Mucosa of gallbladder (tissue), 1 donor: ENCODE measurements at regions not wholly inside any gene's neighbourhood (a gene's known extent, or its start where the extent isn't known, plus 50 kb on each side); places are given as distances from the start of the nearest gene placed in this dataset.
"Not testable (repeated sequence)": the region's sequence is repeated elsewhere in the genome, so short reads cannot be mapped to it uniquely, and the experiment has no call there.

Experiments used
- DNase-seq: peaks from one replicate; pipeline ENCODE4 v3.0.0-alpha.2; 2020; ENCODE audit warnings: low spot score
- donor health status: DM: no; HTN: no; CAD: no.

DNA sequence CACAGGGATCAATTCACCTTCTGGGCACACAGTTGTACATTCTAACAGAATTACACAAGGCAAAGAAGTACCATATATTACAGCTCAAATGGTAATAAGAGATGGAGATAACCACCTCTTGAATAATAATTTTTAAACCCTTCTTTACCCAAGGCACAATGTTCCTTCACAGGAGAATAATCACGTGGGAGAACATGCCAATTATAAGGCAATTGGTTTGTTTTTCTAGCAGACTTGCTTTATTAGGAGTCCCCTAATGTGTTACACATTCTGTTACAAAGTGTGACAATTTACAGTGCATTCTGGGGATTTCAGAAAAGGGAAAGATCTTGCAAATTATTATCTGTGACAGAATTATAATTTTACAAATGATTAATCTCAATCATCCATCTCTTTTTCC, 380.3 kb downstream of the RND3 start:
- DNase-seq: no peak

DNA sequence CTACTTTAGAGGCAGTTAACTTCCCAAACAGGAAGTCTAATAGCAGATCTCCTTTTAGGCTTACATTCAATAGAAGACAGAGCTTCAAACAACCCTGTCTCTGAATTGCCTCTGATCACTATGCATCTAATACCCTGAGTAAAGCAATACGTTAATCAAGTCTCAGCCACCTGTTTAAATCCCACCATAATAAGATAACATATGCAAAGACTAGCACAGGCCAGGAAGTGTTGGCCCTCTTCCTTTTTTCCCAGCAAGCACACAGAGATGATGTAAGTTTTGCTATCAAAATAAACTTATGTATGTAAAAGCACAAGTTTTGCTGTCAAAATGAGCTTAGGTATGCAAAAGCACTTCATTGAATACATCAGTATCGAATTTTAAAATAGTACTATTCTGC, 385.5 kb downstream of the RND3 start:
- no peak for DNase-seq

DNA sequence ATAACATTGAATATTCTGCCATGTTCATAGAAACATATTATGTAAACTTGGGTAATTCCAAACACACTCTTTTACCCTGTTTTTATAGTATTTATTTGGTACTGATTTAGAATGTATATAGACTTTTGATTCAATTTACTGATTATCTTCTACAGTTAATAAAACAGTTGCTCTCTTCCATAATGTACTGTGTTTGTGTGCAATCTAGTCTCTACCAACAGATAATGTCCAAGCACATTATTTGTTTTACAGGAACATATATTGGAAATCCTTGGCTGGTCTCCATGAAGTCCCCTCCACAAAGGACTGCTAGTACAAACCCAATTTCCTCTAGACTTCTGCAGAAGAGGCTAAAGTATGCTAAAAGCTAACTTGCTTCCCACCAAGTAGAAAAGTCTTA, 386.6 kb downstream of the RND3 start:
- no peak for DNase-seq

DNA sequence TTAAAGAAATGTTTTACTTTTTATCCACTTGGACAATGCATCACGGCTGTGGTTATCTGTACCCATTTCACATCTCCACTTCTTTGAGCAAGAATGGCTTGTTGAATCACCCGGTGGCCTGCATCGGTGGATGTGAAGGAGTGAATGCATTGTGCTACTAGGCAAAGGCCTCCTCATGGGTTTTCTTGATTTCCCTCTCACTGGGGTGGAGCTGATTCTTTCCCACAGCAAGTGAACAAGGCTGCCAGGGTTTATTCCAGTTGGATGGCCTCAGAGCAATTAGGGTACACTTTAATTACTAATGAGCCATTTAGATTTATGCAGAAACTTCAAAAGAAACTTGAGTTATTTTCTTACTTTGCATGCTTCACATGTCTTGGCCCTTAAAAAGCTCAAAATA, 387.1 kb downstream of the RND3 start:
- DNase-seq: no peak

DNA sequence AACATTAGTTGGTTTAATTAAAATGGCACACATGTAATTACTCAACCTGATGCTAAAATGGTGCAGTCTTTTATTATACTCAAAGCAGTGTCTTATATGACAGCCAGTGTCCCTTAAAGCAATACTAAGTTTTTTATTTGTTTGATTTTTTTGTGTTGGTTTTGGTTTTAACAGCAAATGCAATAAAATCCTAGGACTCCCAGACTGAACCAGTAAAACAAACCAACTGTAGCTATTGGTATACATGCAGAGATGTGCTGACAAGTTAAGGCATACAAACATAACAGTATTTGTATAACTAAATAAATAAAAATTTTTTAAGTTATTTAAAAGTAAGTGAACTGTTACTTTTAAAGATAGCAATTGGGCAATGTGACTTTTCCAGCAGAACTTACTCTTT, 387.7 kb downstream of the RND3 start:
- DNase-seq: no peak

DNA sequence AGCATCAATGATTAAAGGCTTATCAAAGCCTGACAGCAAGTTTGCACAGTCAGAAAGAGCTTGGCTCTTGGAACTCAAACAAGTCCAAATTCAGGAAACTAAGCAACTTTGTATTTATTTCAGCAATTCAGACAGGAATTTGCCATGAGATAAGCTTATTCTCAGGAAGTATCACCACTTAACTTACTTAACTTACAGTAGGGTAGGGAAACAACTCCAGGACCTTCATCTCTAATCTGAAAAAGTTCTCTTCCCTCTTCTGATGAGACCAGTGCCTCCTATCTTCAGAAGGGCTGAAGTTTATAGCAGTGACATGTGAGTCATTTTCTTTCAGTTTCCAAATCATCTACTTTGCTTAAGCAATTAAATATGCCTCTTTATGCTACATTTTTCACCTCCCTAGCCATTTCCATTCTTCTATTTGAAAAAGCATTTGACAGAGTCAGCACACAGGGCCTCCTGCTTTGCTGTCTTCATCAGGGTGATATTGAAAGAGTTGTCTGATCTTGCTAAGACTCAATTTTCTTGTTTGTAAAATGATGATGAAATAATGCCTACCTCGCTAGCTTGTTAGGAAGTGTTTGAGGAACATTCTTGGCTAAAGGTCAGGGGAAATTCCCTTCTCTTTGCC, 389.5 kb downstream of the RND3 start:
- DNase-seq: no peak

DNA sequence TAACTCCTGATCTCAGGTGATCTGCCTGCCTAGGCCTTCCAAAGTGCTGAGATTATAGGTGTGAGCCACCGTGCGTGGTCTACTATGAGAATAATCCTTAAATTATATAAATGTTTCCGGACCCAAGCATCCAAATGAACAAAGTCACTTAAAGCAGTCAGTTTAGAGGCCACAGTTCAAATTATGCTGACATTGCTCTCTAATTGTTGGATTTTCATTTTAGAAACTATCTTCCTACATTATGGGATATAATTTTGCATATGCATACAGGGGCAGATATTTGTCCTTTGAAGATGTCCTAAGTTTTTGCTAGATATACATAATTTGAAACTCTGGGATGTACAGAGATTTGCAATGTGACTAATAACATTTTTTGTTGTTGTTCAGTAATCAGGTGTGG, 390.1 kb downstream of the RND3 start:
- no peak for DNase-seq

DNA sequence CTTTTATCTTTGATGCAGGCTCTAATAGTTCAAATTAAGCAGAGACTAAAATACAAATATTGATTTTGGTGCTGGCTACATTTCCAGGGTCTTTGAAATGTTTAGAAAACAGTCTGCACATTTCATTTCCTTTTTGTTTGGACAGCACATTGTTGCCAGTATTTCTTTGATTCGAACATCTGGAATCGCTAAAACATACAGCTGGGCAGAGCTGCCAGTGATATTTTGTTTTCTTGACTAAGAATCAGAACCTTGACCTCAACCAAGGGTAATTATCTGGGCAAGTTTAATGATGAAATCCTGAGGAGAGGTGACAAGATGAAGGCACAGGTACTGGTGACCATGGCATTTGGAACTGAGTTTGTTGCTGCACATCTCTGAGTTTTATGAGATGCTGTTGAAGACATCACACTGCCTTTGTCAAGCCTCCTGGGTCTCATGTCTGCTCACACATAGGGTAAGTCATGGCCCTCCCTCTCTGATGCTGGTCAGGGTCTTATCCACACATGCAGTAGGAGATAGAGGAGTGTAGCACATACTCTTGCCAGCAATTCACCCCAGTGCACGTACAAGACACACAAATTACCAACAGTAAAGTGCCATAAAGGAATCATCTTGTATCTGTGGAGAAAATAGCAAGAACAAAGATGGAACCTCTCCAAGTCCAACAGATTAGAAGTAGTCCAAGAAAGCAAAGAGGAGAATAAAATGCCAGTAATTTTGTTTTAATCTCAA, 391.9 kb downstream of the RND3 start:
- DNase-seq: no peak

DNA sequence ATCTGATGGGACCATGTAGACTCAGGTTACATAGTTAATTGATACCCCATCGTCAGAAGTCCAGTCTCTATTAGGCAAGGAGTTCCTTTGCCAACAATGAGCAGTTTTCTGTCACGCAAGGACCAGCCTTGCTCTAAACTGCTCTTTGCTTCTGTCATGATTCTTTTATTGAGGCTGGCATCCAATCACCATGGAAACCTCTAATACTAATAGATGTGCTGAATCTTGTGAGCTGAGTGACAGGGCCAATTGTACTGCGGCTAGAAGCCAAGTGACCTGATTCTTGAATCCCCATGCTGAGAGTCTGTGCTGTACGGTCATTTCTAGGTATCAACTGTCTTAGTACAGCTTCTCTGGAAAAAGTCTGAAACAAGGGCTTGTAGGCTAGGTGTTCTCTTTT, 395.6 kb downstream of the RND3 start:
- DNase-seq: no peak

DNA sequence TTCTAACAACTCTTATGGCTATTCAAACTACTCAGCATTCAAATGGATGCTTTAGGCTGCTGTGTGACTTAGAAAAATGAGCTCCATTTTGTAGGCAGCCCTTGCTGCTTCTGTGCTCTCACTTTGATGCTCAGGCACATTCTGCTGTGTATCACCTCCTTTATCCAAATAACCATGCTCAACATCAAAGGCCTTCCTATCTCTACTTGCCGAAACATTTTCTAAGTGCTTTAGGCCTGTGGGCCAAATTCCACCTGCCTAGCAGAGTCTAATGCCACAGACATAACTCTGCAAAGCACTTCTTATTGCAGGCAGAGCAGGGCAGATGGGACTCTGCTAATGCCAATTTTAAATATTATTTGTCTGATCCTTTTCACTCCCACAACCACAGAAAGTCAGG, 397.4 kb downstream of the RND3 start:
- DNase-seq: no peak

DNA sequence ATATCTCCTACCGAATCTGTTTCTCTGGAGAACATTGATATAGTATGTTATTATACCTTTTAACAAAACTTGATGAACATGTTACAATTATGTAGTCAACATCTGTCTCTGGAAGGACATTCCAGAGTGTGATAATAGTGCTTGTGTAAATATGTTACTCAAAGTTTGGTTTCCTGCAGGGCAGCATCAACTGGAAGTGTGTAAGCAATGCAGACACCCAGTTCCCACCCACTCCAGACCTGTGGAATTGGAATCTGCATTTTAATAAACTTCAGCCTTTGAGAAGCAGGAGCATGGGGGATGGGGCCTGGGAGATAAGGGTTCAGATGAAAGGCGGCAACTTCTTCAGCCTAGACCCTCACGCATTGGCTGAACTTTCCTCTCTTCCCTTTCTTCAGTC, 398.9 kb downstream of the RND3 start:
- DNase-seq: no peak

DNA sequence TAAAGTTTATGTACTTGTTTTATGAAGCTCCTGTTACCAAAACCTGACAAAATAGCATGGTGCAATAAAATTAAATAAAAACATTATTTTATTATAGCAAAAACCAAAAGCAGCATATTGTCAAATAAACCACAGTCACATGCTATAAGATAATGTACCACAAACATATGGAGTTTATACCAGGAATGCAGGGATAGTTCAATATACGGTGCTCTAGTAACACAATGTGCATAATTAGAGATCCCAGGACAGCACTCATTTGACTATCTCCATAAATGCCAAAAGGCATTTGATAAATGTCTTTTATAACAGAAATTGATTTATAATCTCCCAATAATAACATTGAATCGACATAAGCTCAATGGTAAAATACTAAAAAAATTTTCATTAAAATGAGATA, 402.0 kb downstream of the RND3 start:
- DNase-seq: no peak

DNA sequence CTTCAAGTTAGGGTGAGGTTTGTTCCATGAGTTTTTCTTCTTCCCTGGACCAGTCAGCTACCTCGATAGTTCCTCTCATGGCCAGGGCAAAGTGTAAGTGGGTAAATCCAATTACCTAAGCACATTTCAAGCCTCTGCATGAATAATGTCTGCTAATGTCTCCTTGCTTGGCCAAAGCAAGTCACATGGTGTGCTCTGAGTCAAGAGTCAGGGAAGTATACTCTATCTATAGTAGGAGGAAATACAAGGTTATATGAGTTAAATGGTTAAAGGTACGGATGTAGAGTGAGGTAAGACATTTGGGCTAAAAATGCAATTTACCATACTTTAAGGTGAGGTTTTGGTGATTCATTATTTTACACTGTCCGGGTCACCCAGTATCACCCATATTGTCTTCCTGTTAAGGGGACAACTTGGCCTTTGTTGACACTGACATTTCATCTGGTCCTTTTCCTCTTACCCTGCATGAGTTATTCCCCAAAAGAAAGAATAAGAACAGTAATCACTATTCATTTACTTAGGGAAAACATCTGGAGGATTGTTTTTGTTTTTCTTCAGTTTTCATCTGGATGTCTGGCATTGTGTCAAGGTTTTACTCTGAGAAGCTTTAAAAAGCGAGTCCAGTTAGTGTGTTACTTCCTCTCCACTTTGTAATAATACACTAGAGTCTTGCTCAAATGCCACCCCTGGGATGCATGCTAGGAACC, 405.5 kb downstream of the RND3 start:
- DNase-seq: no peak

DNA sequence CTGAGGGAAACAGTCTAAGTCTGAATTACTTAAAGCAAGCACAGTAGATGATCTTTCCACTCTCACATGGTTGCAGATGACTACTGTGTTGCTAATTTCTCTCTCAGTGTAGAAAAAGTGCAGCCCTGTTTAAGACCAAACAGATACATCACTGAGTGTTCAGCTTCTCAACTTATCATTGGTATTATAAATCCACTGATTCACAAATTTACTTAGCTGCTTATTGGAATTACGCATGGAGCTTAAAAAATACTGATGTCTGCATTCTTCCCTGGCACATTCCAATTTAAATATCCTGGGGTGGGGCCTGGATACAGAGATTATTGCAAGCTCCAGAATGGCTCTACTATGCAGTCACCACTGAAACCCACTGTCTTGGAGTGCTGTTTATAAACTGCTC, 411.2 kb downstream of the RND3 start:
- DNase-seq: no peak

DNA sequence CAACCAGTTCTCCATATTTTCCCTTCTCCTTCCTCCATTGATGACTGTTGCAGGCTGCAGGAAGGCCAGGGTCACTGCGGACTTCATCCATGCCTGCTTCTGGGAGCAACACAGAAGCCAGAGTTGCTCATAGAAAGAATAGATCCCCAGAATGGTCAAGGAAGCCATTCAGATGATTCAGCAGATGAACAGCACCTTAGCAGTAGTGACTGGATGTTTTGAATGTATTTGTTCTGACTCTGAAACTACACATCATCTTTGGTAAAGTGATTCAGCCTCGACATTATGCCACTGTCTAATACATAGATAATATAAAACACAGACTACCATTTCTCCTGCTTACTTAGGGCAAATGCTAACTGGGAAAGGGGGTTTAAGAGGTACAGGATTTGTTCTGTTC, 411.6 kb downstream of the RND3 start:
- DNase-seq: no peak

DNA sequence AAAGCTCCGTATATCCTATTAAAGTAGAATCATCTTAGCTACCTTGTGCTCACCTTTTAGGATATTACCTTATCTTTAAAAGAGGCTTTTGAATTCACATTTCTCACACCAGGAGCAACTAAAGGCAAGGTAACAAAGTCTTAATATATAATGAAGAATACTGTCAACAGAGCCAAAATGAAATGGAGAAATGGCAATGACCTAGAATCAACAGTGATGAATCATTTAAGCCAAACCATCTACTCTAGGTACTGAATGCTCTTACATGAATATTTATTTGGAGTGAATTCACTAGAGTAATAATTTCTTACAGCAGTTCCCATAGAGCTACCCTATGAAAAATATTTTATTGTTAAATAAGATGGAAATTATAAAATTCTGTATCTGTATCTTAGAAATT, 421.0 kb downstream of the RND3 start:
- no peak for DNase-seq

DNA sequence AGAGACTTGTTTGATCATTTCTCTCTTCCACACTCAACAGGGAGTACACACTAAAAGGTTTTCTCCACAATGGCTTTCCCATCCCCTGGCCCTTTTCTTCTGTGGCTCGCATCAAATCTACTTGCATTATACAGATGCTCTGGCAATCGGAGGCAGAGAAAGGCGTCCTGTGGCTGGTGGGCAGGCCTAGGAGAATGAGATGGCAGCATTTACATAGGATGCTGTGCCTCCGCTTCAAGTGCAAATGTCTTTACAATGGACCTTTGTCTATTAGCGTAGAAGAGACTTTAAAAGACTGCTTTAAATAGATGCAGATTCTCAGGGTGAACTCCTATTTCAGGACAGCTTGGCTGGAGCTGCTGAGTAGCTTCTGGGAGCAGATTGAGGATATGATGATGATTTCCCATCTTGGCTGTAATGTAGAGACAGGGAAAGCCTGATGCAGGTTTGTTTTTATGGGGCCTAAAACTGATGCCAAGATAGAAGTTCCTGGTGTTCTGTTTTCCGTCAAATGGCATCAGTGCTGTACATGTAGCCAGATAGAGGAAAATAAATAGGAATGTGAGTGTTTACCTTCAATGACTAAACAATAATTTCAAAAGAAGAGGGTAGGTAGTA, 423.4 kb downstream of the RND3 start:
- no peak for DNase-seq

DNA sequence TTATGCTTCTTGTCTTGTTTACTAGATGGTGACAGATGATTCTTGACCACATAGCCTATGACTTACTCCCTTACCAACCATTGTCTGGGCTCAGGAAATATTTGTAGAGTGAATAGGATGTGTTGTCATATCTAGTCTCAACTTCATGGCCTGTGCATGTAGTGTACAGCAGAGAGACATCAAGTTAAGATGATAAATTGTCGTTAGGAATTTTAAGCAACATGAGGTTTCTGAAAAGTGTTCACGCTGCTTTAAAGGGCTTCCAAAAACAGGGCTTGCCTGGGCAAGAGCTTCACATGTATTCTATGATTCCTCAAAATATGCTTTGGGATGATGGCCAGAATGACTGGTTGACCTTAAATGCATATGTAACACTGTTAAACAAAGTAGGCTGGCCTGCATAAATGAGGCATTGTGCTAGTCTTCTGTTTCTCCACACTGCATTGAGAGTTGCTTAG, 424.0 kb downstream of the RND3 start:
- no peak for DNase-seq

DNA sequence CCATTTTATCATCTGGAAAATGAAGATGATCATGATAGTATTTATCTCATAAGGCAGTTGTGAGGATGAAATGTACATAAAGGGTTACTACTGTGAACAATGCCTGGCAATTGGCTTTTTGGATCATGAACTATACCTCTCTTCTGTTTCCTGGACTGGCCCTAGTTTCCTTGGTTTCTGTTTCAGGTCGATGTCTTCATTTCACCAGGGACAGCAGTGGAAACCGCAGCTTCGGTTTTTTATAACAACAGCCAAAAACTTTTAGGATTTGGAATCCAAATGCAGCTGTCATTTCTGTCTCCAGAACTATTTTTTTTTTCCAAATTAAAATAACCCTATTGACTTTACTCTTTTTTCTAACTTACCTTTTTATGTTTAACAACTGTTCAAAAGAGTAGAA, 425.1 kb downstream of the RND3 start:
- DNase-seq: no peak

DNA sequence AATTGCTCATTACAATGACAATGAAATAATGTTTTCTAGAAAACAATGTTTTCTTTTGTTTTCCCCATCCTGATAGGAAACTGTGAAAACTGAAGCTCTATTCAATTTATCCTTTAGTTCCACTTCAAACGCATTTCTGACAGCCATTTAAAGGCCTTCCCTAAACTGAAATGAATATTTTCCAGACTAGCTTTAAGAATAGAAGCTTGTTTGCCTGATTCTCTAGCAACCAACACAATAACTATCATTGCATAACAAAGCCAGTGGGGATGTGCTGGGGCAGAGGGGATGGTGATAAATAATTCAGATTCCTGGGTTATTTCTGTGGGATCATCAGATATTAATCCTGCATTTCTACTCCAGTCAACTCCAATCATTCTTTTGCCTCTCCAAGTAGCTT, 427.1 kb downstream of the RND3 start:
- no peak for DNase-seq

DNA sequence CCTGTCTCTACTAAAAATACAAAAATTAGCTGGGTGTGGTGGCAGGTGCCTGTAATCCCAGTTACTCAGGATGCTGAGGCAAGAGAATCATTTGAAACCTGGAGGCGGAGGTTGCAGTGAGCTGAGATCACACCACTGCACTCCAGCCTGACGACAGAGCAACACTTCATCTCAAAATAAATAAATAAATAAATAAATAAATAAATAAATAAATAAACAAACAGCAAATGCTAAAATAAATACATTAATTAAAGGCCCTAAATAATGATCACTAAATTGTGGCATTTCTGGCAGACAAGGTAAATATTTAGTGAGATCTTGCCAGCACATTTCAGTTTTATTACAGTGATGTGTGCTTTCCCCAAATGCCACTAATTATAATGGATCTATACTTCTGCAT, 427.8 kb downstream of the RND3 start:
- DNase-seq: not testable (repeated sequence)

DNA sequence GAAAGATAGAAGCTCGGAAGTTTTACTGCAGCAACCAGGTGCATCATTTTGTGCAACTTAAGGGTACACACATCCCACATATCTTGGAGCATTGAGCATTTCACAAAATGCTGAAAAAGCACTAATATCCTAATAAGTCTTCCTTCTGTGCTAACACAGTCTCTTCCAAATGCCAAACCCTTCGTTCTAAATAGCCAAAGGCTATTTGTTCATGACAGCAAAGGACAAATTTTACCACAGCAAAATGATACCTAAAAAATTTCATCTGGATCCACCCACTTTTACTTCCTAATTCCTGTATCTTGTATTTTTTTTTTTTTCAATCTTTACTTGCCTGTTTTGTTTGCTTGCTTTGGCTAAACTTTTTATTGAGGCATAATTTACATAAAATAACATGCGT, 435.0 kb downstream of the RND3 start:
- DNase-seq: no peak

DNA sequence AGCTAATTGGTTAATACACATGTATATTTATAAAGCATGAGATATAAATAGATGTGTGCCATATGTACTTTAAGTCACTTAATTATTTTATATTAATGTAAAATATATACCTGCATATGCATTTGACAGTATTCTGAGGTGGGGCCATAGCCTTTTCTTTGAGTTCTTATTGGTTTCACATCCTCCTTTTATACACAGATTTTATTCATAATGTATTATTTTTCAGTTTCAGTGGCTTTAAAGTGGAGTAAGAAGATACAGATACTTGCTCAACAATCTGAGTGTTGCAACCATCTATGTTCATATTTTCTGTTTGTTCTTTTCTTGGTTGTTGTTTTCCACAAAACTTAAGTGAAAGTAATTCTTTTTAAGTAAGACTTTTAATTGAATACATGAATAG, 436.5 kb downstream of the RND3 start:
- no peak for DNase-seq
